DMS53 (cell line): ENCODE measurements at regions not wholly inside any gene's neighbourhood (a gene's known extent, or its start where the extent isn't known, plus 50 kb on each side); places are given as distances from the start of the nearest gene placed in this dataset.

Experiments
- DNase-seq: peaks from one replicate; lab custom pipeline; 2025; lab: John Stamatoyannopoulos, UW

DNA sequence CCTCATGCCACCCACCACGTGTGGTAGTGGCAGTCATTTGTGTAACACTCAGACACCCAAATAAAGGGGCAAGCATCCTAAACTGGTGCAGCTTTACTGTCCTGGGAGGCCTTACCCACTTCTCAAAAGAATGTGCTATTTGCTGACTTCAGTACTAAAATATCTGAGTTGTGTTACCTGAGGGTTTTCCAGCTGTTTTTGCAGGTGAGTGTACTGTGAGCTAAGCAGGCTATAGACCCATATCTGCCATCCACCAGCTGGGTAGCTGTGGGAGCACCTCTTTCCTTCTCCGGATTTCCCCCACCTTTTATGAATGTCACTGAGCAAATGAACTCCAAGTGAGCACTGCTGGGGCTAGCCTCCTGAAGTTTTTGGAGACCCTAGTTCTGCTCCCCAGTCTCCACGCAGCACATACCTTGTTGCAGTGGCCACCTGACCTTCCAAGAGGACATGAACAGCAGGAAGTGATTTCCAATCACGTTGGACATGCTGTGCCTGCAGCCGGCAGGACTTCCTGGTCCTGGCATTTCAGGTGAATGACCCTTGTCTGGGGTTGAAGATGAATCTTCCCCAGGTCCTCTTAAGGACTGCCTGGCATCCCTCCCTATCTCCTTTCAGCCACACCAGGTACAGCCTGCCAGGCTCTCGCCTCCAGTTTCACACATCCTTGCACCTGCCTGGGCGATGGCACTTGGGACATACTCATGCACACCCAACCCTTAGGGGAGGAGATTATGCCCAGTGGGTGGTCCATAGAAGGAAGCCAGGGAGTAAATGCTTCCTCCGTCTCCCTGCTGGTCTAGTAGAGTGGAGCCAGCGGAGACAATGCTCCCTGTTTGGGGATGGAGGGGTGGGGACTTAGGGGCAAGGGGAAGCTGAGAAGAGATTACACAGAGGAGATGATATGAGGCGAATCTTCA, 109.5 kb upstream of the SPATA13 start:
- peak; percentile 50 for DNase-seq

DNA sequence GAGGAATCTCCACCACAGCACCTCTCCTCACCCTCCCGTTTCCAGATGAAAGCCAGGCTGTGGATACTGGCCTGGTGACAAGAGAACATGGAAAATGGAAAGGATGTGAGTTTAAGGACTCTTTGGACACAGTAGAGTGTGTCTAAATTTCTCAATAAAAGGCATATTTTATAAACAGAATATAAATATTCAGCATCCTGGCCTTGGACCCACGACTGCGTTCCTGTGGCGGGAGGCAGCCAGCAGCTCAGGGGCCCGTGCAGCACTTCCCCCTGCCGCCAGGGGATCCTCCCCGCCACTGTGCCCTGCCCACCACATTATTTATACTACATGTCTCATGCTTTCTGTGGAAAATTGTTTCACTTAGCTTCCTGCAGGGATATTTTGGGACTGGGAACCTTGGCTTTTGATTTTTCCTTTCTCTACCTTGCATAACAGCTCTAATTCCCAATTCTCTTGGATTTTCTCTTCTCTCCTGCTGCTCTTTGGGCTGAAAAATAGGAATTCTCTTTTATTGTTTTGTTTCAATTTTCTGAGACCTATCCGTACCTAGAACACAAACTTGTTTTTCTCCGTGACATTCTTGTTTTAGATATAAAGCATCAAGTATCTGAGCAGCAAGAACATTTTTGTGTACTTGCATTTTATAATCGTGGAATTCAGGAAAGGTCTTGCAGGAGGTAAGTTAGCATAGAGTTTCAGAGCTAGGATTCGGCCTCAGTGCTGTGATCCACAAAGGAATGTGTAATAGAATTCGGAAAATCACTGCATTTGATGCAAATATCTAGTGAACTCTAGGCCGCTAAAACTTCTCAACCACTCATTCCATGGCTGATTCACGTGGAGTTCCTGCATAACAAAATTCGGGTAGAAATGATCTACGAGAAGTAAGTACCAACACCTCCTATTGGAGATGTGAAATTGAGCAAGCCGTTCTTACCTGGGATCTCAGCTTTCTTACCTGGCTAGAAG, 107.7 kb upstream of the SPATA13 start:
- peak; percentile 58 for DNase-seq

DNA sequence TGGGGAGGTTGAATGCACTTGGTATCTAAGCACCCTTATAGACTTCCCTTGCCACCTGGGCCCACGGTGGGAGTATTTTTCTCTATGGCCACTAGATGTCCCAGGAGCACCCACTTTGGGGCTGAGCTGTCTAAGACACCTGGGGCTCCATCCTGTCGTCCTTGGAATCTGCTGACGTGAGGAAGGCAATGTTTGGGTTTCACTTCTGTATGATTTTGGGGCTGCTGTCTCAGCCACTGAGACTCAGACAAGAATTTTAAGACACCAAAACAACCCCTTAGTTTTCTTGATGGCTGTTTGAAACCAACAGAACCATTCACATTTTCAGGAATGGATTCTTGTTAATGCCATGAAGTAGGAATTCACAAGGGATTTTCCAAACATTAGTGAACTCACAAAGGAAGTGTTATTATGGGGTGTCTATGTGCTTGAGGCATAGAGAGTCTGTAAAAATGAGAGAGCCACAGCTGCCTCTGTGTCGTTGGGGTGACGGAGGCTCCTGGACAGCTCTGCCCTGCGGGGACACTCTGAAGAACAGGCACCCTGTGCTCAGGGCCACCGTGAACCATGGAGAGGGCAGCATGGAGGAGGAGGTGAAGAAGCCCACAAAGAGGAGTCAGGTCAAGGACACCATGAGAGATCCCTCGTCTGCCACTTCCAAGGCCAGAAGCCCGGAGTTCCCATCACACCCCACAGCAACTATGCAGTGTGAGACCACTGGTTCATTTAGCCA, 106.8 kb upstream of the SPATA13 start:
- DNase-seq, result peak; percentile 95

DNA sequence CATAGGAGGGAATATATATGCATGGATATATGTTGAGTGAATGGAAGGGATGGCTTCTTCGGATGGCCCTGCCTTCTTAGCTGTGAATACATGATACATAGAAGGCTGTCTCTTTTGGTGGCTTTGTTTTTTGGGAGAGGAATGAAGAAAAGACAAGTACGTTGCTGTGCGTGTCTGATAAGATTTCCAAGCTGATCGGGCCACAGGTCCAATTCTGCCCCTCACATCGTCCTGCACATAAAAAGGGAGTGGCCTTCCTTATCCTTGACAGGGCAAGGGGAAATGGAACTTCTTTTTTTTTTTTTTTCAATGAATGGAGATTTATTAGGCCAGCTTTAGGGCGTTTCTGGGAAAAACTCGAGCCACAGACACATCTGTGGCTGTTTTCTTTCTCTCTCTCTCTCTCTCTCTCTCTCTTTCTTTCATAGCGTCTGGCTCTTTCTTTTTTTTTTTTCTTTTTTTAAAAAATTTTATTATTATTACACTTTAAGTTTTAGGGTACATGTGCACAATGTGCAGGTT, 103.8 kb upstream of the SPATA13 start:
- DNase-seq, result no peak

DNA sequence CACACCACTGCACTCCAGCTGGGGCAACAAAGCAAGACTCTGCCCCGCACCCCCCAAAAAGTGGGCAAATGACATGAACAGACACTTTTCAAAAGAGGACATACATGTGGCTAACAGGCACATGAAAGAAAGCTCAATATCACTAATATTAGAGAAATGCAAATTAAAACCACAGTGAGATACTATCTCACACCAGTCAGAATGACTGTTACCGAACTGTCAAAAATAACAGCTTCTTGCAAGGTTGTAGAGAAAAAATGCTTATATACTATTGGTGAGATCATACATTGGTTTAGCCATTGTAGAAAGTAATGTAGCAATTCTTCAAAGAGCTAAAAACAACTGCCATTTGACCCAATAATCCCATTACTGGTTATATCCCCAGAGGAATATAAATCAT, 99.5 kb upstream of the SPATA13 start:
- no peak for DNase-seq

DNA sequence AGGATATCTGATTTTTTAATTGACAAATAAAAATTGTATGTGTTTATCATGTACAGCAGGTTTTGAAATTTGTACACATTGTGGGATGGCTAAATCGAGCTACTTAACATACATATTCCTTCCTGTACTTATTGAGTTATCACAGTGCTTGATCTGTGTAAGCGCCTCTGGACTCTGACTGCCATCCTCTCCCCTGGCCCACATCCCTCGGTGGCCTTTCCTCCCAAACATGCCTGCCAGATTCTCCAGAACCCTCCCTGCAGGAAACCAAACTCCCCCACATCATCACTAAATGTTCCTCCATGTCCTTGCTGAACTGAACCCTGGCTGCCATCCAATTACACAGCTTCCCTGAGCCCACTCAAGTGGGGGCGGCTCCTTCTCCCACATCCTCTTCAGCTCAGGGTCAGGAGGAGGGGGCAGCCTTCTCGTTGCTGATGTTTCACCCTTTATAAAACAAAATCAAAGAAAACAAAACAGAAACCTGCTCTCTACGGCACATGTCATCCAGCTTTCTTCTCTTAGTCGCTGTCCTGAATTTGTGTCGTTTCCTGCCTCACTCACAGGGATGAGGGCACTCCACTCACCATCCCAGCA, 97.1 kb upstream of the SPATA13 start:
- no peak for DNase-seq

DNA sequence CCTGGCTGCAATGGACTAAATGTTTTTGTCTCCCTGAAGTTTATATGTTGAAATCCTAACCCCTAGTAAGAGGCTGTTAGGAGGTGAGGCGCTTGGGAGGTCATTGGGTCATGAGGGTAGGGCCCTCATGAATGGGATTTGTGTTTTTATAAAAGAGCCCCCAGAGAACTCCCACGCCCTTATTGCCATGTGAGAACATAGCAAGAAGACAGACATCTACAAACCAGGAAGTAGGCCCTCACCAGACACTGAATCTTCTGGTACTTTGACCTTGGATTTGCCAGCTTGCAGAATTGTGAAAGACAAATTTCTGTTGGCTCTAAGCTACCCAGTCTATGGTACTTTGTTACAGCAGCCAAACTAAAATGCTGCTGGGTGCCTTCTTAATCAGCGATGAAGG, 96.1 kb upstream of the SPATA13 start:
- no peak for DNase-seq

DNA sequence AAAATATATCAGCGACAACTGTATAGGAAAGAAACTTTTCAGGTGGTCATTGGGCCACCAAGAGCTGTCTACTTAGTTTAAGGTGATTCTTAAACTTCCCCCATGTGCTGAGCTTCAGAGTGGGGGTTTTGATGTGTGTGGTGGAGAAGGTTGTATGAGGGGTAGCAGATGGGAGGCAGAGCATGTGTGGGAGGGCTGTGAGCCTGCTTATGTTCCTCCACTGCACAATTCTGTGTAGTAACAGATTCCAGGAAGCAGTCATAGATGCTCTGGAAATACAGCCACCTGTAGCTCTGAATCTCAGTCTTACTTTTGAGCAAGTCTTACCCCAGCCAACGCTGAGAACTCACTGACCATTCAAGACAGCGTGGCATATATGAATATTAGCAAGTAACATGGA, 95.3 kb upstream of the SPATA13 start:
- no peak for DNase-seq

DNA sequence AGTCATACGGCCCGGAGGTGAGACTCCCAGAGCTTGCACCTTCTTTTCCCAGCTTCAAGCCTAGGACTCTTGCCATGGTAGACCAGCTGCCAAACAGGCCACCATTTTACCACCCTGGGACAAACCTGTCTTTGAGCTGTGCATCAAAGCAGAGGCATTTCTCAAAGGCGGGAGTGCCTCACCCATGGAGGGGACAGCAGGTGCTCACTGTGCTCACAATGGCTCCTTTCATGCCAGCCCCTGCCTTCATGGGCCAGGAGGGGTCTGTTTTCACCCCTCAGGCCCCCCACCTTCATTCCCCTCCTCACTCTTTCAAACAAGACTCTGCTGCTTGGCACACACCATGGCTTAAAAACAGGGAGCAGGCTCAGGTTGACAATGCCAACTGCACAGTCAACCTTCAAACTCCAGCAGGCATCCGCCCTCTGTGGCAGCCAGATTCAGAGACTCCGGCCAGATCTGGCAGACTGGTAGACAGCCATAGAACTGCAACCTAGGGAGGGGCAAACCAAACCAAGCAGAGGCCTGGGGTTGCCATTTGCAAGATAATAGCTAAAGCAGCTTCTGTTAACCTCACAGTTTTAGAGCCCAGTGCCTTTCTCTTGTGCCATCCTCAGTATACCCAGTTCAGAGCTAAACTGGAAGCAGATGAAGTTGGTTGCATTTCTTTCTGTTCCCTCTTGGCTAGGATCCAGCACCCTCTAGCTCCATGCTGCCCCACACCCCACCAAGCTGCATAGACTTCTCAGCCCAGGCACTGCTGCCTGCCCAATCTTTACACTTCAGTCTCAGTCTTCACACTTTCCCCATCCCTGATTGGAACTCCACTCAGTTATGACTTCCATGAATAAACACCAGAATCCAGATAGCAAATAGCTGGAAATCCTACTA, 93.9 kb upstream of the SPATA13 start:
- no peak for DNase-seq

DNA sequence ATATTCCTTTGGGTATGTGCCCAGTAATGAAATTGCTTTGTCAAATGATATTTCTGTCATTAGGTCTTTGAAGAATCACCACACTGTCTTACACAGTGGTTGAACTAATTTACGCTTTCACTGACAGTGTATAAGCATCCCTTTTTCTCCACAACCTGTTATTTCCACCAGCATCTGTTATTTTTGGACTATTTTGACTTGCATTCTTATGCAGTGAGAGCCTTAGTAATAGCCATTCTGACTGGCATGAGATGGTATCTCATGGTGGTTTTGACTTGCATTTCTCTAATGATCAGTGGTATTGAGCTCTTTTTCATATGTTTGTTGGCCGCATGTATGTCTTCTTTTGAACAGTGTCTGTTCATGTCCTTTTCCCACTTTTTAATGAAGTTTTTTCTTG, 92.0 kb upstream of the SPATA13 start:
- DNase-seq, result no peak

DNA sequence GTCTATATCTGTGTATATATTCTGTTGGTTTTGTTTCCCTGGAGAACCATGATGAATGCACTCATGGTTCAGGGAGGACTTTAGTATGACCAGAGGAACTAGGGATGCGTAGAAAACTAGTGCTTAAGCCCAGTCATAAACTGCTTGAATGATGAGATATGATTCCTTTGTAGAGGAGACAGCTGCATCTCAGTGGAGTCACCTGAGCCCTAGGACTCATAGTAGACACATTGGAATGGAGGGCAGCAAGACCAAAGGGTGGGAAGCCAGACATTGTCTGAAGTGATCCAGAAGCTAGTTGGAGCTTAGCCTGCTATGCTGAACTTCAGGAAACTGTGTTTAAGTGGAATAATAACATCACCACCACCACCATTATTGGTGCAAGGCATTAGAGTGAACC, 89.5 kb upstream of the SPATA13 start:
- DNase-seq, result no peak

DNA sequence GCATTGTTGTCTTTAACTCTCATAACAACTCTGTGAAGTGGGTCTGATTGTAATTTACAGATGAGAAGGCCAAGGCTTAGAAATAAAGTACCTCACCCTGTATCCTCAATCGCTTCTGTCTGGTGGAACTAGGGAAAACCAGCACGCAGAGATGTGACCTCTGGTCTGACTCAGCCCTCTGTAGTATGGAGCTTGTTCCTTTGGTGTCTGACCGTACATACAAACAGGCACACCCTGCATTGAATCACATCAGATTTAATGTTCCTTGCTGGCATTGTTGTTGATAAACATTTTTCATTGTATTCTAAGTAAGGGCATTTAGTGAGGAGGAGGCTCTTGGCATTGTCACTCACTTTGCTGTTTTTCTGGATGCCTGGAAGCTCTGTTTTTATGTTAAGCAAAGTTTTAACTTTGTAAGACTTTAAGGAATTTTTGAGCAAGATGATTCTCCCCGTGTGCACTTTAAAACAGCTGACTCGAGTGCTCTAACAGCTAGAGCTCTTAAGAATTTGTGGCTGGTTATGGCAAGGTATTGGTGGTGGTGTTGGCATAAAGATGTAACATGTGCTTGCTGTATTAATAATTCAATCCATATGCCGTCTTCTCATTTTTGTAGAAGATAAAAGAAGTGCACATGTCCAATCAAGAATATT, 89.0 kb upstream of the SPATA13 start:
- no peak for DNase-seq

DNA sequence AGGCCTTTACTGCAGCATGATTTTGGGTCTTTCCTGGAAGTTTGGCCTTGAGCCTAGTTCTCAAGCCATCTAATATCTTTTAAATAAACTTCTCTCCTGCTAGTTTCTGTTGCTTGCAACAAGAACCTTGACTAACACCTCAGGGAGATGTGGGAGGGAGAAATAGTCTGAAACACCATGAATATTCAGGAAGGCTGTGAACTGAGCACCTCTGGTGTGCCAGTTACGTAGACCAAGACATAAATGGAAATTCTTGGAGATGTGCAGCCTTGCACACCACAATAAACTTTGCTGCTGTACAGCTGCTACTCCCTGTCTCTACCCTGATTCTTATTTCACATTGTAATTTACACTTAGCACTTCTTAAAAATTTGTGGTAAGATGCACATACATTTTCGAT, 86.9 kb upstream of the SPATA13 start:
- DNase-seq, result no peak

DNA sequence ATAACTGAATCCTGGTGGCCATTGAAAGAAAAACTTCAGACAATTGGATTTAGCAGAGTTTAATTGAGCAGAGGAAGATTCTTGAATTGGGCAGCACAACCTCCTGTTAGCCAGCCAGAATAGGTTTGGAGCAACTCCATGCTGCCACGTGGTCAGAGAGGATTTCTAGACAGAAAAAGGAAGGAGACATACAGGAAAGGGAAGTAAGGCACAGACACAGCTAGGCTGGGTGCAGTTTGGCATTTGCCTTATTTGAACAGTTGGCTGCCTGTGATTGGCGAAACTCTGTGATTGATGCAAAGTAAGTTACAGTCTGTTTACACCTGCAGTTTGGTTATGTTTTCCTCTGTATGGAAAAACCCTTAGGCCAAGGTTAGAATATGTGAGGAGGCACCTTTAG, 85.8 kb upstream of the SPATA13 start:
- DNase-seq, result peak; percentile 30

DNA sequence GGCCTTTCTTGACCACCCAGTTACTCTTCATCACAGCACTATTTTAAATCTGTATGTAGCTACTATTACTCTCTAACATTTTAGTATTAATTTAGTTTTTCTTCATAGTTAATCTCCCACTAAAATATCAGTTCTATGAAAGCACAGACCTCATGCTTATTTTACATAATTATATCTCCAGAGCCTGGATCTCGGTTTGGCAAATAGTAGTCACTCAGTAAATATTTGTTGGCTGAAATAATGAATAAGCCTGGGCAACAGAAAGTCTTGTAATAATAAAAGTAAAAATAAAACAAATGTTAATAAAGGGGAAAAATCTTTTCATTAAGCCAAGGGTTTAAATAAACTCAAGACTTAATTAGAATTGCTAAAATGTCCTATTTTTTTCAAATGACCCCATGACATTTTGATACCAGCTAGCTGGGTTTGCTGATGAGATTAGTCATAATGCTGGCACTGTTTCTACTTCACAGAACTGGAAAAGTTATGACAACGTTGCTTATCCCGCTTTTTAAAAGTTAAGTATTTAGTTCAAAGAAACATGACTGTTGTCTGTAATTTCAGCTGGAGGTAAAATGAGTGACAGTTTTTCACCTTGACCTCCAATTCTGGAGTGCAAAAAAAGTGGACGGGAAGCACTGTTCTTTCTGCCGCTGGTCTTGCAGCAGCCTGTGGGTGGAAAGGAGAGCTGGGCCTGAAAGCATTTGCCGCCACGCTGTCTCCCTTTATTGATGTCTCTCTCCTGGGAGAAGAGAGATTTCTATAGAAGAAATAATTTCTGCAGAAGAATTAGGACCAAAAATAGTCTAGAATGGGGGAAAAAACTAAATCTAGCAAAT, 85.2 kb upstream of the SPATA13 start:
- DNase-seq, result peak; percentile 68

DNA sequence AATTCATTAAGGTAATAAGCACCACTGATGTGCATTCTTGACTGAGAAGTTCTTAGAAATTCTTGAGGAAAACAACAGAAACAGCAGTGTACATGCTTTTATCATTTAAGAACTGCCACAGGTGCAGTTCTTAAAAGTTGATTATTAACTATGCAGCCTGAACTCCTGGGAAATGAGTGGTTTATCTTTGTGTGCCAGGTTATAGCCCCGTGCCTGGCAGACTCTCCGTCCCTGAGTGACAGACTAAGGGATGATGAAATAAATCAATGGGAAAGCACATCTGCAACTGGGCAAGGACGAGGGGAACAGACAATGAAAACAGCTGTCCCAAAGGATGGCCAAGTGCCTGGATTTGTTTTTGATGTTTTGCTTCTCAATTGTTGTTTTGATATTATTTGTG, 84.4 kb upstream of the SPATA13 start:
- DNase-seq, result peak; percentile 91

DNA sequence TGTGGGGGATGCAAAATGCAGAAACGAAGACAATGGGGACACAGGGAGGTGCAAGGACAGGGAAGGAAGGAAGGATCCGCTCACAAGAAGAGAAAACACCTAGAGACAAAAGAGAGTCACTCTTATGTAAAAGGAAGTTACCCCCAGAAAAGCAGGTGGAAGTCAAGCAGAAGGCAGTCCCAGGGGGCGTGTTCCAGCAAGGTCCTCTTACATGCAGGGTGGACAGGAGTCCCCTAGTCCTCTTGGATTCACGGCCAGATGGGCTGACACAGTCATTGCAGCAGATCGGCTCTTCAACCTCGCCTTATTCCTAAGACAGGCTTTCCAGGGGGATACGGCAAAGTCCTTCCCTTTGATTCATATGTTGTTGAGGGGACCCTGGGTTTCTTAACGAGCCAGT, 83.9 kb upstream of the SPATA13 start:
- peak; percentile 75 for DNase-seq

DNA sequence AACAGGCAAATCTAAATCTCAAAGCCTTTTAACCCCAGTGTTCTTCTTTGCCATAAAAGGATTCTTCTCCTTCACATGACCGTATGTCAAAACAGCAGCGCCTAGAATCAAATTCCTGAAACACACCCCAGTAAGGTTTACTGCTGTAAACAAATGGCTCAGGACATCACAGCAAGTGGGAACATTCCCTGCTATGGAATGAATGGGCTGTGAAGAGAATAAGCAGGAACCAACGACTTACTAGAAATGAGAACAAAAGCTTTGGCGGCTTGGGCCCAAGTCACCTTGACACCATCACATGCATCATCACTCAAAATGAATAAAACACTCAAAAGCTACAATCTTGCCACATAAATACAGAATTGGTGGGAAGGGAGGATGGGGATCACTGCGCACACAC, 80.4 kb upstream of the SPATA13 start:
- no peak for DNase-seq

DNA sequence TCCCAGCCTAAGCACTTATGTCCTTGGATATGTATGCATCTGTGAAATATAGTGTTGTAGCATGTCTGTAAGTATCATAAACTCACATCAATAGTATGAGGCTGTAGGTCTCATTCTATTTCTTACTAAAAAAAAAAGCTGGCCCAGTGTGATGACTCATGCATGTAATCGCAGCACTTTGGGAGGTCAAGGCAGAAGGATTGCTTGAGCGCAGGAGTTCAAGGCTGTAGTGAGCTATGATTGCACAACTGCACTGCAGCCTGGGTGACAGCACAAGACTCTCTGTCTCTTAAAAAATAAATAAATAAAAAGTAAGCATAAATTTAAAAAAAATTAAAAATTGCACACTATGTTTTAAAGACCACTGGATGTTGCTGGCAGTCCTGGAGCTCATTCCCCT, 79.1 kb upstream of the SPATA13 start:
- DNase-seq, result no peak
